PC-9 (cell line): ENCODE measurements at regions not wholly inside any gene's neighbourhood (a gene's known extent, or its start where the extent isn't known, plus 50 kb on each side); places are given as distances from the start of the nearest gene placed in this dataset.

ENCODE experiments used
- BruUV-seq: library from RNA; stranded (reverse); fragments of 400-500 nt; replicated peaks from 2 replicates; lab custom pipeline; 2021; lab: Mats Ljungman, UMichigan
- CTCF ChIA-PET: fragments of 300-600 bp; sonication (Branson Sonifier 250); formaldehyde crosslinking; loops from one replicate; lab custom pipeline; 2022; ENCODE audit warnings: antibody characterized with exemption; lab: Charles Lee
- POLR2A ChIA-PET: fragments of 300-600 bp; sonication (Branson Sonifier 250); formaldehyde crosslinking; loops from one replicate; lab custom pipeline; 2022; ENCODE audit warnings: antibody characterized with exemption; ENCODE audit not compliant: unreplicated experiment; lab: Charles Lee
- DNase-seq, 2 experiments: peaks; one replicate each; pipeline versions ENCODE4 v3.0.0 to v3.0.0-alpha.2; 2015 to 2022; ENCODE audit warnings: mixed read lengths in 1 of 2
- H2AFZ ChIP-seq: fragments of 200-600 bp; sonication (generic); 2 replicates; pipeline ENCODE4 v1.8.1; 2017; ENCODE audit warnings: antibody characterized with exemption
- H3F3A ChIP-seq: fragments of 200-600 bp; sonication (generic); 2 replicates; pipeline ENCODE4 v1.8.1; 2017; ENCODE audit warnings: antibody characterized with exemption, mild to moderate bottlenecking, low read depth; ENCODE audit not compliant: insufficient read depth
- H3K27ac ChIP-seq: fragments of 200-600 bp; sonication (generic); 2 replicates; pipeline ENCODE4 v1.6.1; 2016; ENCODE audit warnings: mixed run types
- H3K27me3 ChIP-seq: fragments of 200-600 bp; sonication (generic); 2 replicates; pipeline ENCODE4 v1.6.1; 2016; ENCODE audit warnings: low read depth, mixed run types; ENCODE audit not compliant: insufficient read depth
- H3K36me3 ChIP-seq: fragments of 200-600 bp; sonication (generic); 2 replicates; pipeline ENCODE4 v1.6.1; 2016; ENCODE audit warnings: low read depth, mixed run types
- H3K4me1 ChIP-seq: fragments of 200-600 bp; sonication (generic); replicated peaks from 2 replicates; pipeline ENCODE4 v1.6.1; 2016; ENCODE audit warnings: mixed run types; ENCODE audit not compliant: insufficient read depth
- H3K4me2 ChIP-seq: fragments of 200-600 bp; sonication (generic); 2 replicates; pipeline ENCODE4 v1.6.1; 2017; ENCODE audit warnings: mixed run types
- H3K4me3 ChIP-seq: fragments of 200-600 bp; sonication (generic); 2 replicates; pipeline ENCODE4 v1.6.1; 2016; ENCODE audit warnings: mixed run types
- H3K79me2 ChIP-seq: fragments of 200-600 bp; sonication (generic); 2 replicates; pipeline ENCODE4 v1.6.1; 2017; ENCODE audit warnings: low read depth, mixed run types
- H3K9me2 ChIP-seq: fragments of 200-600 bp; sonication (generic); 2 replicates; pipeline ENCODE4 v1.8.1; 2017; ENCODE audit warnings: mild to moderate bottlenecking; ENCODE audit not compliant: insufficient read depth
- H3K9me3 ChIP-seq: fragments of 200-600 bp; sonication (generic); 2 replicates; pipeline ENCODE4 v1.8.1; 2016; ENCODE audit warnings: low read depth; ENCODE audit not compliant: insufficient read depth
- H4K20me1 ChIP-seq: fragments of 200-600 bp; sonication (generic); 2 replicates; pipeline ENCODE4 v1.8.1; 2017; ENCODE audit not compliant: insufficient read depth
- CTCF ChIP-seq: fragments of 200-600 bp; sonication (generic); conservative IDR thresholded peaks from 2 replicates; pipeline ENCODE4 v1.6.1; 2017; ENCODE audit warnings: mixed run types, antibody characterized with exemption, mild to moderate bottlenecking, moderate library complexity
- EZH2 ChIP-seq: fragments of 200-600 bp; sonication (generic); IDR thresholded peaks from 2 replicates; pipeline ENCODE4 v1.8.0; 2017; ENCODE audit warnings: antibody characterized with exemption, low read depth
- intact Hi-C: fragments of 100-400 bp; cut with micrococcal nuclease; formaldehyde crosslinking; loops from one replicate; pipeline ENCODE4 v1.10.0; 2022; ENCODE audit not compliant: unreplicated experiment

- Histone ChIP-seq H3K9me2 (no peaks in the 10 kb centered on the region), H3K4me2 (no peak overlapping the region), H3K27me3 (no peaks in the 10 kb centered on the region), H3F3A (no peaks in the 10 kb centered on the region), H4K20me1 (no peaks in the 10 kb centered on the region), H3K79me2 (no peaks in the 10 kb centered on the region), H3K4me1 (peaks cover 13% of the 10 kb centered on the region; the same call in 1 of the 2 replicates), H3K4me3 (no peak overlapping the region), H3K36me3 (no peaks in the 10 kb centered on the region), H3K9me3 (no peaks in the 10 kb centered on the region), H3K27ac (no peak overlapping the region), H2AFZ (no peak overlapping the region)
- BruUV-seq: no TSS peak
- intact Hi-C loops: loop anchor here (5.0 kb wide), 1 partner anchor 453 kb away; no protein-coding TSS in a partner anchor
- no peak for DNase-seq
- ChIA-PET POLR2A (no interaction called here), CTCF (no interaction called here)
- TF ChIP-seq CTCF: no peak
- TF ChIP-seq EZH2: no peak
These were observed 2304.4 kb downstream of the PCDH9 start for GRCh38 chr13:64925727-64926126.

- Histone ChIP-seq H3K36me3 (no peaks in the 10 kb centered on the region), H3K4me2 (no peak overlapping the region), H3K9me2 (no peaks in the 10 kb centered on the region), H3K4me1 (peaks cover 13% of the 10 kb centered on the region; the same call in 1 of the 2 replicates), H3F3A (no peaks in the 10 kb centered on the region), H2AFZ (no peak overlapping the region), H3K79me2 (no peaks in the 10 kb centered on the region), H3K9me3 (no peaks in the 10 kb centered on the region), H3K4me3 (no peak overlapping the region), H3K27me3 (no peaks in the 10 kb centered on the region), H3K27ac (no peak overlapping the region), H4K20me1 (no peaks in the 10 kb centered on the region)
- no peak for DNase-seq
- ChIA-PET POLR2A (interaction anchor here (0.6 kb wide), 1 partner anchor 156 kb away, joined by 4 read pairs; no protein-coding TSS in a partner anchor), CTCF (no interaction called here)
- no TSS peak for BruUV-seq
- TF ChIP-seq CTCF: no peak
- no peak for TF ChIP-seq EZH2
- intact Hi-C loops: loop anchor here (5.0 kb wide), 1 partner anchor 453 kb away; no protein-coding TSS in a partner anchor
These were observed 2304.9 kb downstream of the PCDH9 start for GRCh38 chr13:64925284-64925683.

GRCh38 chr13:64924401-64924800 is 2305.7 kb downstream of the PCDH9 start:
- Histone ChIP-seq H4K20me1 (no peaks in the 10 kb centered on the region), H3K27me3 (no peaks in the 10 kb centered on the region), H3K36me3 (no peaks in the 10 kb centered on the region), H3K4me2 (no peak overlapping the region), H3K4me1 (peaks cover 8% of the 10 kb centered on the region; the same call in 1 of the 2 replicates), H3K4me3 (no peak overlapping the region), H3K79me2 (no peaks in the 10 kb centered on the region), H3K9me2 (no peaks in the 10 kb centered on the region), H3F3A (no peaks in the 10 kb centered on the region), H2AFZ (no peak overlapping the region), H3K9me3 (no peaks in the 10 kb centered on the region), H3K27ac (no peak overlapping the region)
- no peak for DNase-seq
- POLR2A ChIA-PET: no interaction called here
- intact Hi-C loops: no loop called here
- no TSS peak for BruUV-seq
- CTCF ChIA-PET: interaction anchor here (0.6 kb wide), 1 partner anchor 126 kb away, joined by 3 read pairs; no protein-coding TSS in a partner anchor
- TF ChIP-seq CTCF: no peak
- TF ChIP-seq EZH2: no peak
